NCI-H2107 (cell line): ENCODE measurements at regions not wholly inside any gene's neighbourhood (a gene's known extent, or its start where the extent isn't known, plus 50 kb on each side); places are given as distances from the start of the nearest gene placed in this dataset.

Experiments used
- DNase-seq: peaks from one replicate; lab custom pipeline; 2025; lab: John Stamatoyannopoulos, UW

- DNase-seq, result no peak
Measured at GRCh38 chr5:143870362-143870761, 58.4 kb downstream of the HMHB1 start.

- no peak for DNase-seq
Measured at GRCh38 chr5:143870871-143871632, 59.1 kb downstream of the HMHB1 start.

GRCh38 chr5:143871672-143872071, 59.7 kb downstream of the HMHB1 start:
- no peak for DNase-seq

GRCh38 chr5:143874312-143874711, 62.4 kb downstream of the HMHB1 start:
- DNase-seq, result no peak

- no peak for DNase-seq
Measured at GRCh38 chr5:143877196-143877595, 65.2 kb downstream of the HMHB1 start.

GRCh38 chr5:143878430-143878829, 66.5 kb downstream of the HMHB1 start:
- DNase-seq, result no peak

GRCh38 chr5:143879646-143880045, 67.7 kb downstream of the HMHB1 start:
- DNase-seq, result no peak

- no peak for DNase-seq
Measured at GRCh38 chr5:143880178-143880577, 68.2 kb downstream of the HMHB1 start.

GRCh38 chr5:143882520-143882919, 70.6 kb downstream of the HMHB1 start:
- DNase-seq, result no peak

GRCh38 chr5:143886096-143886495, 74.1 kb downstream of the HMHB1 start:
- DNase-seq, result no peak

GRCh38 chr5:143886651-143887638, 75.0 kb downstream of the HMHB1 start:
- peak; percentile 19 for DNase-seq

- no peak for DNase-seq
Measured at GRCh38 chr5:143887903-143888665, 76.1 kb downstream of the HMHB1 start.

- no peak for DNase-seq
Measured at GRCh38 chr5:143888912-143889311, 77.0 kb downstream of the HMHB1 start.

GRCh38 chr5:143889986-143890385, 78.0 kb downstream of the HMHB1 start:
- DNase-seq, result no peak

GRCh38 chr5:143890487-143890886, 78.5 kb downstream of the HMHB1 start:
- no peak for DNase-seq

- no peak for DNase-seq
Measured at GRCh38 chr5:143892271-143892670, 80.3 kb downstream of the HMHB1 start.

- no peak for DNase-seq
Measured at GRCh38 chr5:143892908-143893307, 80.9 kb downstream of the HMHB1 start.

- no peak for DNase-seq
Measured at GRCh38 chr5:143893638-143894037, 81.7 kb downstream of the HMHB1 start.

GRCh38 chr5:143896516-143896915, 84.6 kb downstream of the HMHB1 start:
- no peak for DNase-seq

- no peak for DNase-seq
Measured at GRCh38 chr5:143896966-143897365, 85.0 kb downstream of the HMHB1 start.

GRCh38 chr5:143898381-143898780, 86.4 kb downstream of the HMHB1 start:
- DNase-seq, result no peak

GRCh38 chr5:143898916-143899591, 87.1 kb downstream of the HMHB1 start:
- DNase-seq, result no peak
